SK-MEL-5 (cell line): ENCODE measurements at regions not wholly inside any gene's neighbourhood (a gene's known extent, or its start where the extent isn't known, plus 50 kb on each side); places are given as distances from the start of the nearest gene placed in this dataset.
A peak's percentile ranks its signal among the peaks of the same experiment; 100 is the strongest.

Experiments used
- DNase-seq: peaks from one replicate; pipeline ENCODE4 v3.0.0-alpha.2; 2016; ENCODE audit warnings: low read depth, low spot score
- in situ Hi-C: cut with HindIII; loops from 2 replicates; pipeline ENCODE4 v1.10.0; 2016; ENCODE audit warnings: low sequenced_read_pairs, high pct_unique_total_duplicates, low pct_unique_long_range_greater_than_20kb

- in situ Hi-C loops, result no loop called here
- peak; percentile 70 for DNase-seq
Measured at GRCh38 chr11:8740129-8740528, 57.5 kb downstream of the RPL27A start.

DNA sequence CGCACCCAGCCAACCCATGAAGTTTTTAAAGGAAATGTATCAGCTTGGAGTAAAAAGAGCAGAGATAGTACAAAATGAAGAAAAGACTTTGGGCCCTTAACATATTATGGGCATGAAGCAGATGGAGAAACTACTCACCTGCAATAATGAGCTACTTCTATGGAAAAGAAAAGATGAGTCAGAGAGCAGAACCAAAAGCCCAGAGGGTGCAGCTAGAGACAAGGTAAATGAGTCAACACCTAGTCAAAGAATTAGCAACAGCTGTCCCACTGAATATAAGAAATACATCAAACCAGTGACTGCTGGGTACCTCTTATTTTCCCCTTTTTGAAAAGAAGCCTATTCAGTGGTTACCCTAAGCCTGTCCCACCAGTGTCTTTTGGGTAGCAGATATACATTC, 61.8 kb downstream of the RPL27A start:
- in situ Hi-C loops, result no loop called here
- DNase-seq, result no peak

GRCh38 chr11:8745431-8746253, 63.0 kb downstream of the RPL27A start:
- in situ Hi-C loops, result no loop called here
- DNase-seq, result no peak

GRCh38 chr11:8746331-8746974, 63.9 kb downstream of the RPL27A start:
- DNase-seq, result no peak
- in situ Hi-C loops, result no loop called here

- in situ Hi-C loops, result no loop called here
- DNase-seq, result no peak
Measured at GRCh38 chr11:8747173-8747572, 64.6 kb downstream of the RPL27A start.

GRCh38 chr11:8748317-8748716, 65.7 kb downstream of the RPL27A start:
- DNase-seq, result no peak
- in situ Hi-C loops, result no loop called here

GRCh38 chr11:8749202-8749601, 66.6 kb downstream of the RPL27A start:
- in situ Hi-C loops, result no loop called here
- DNase-seq, result no peak

GRCh38 chr11:8754241-8754640, 71.6 kb downstream of the RPL27A start:
- no peak for DNase-seq
- in situ Hi-C loops, result no loop called here

GRCh38 chr11:8756201-8756600, 73.6 kb downstream of the RPL27A start:
- no peak for DNase-seq
- in situ Hi-C loops, result no loop called here

DNA sequence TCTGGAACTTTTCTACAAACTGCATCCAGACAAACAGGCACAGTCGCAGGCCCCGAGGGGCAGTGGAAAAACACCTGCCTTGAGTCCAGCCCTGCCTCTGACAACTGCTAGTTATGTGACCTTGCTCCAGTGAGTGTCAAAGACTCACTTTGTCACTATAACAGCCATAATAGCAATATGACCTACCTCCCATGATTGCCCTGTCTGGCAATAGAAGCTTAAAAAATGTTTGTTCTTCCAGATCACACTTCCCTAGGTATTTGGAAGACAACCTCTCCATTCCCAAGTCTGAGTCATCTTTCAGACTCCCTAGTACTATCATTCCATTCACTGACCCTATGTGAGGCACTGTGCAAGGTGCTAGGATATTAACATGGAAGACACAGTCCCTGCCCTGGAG, 74.5 kb downstream of the RPL27A start:
- no peak for DNase-seq
- in situ Hi-C loops, result no loop called here

- in situ Hi-C loops, result no loop called here
- DNase-seq, result no peak
Measured at GRCh38 chr11:8757533-8757932, 74.9 kb downstream of the RPL27A start.

DNA sequence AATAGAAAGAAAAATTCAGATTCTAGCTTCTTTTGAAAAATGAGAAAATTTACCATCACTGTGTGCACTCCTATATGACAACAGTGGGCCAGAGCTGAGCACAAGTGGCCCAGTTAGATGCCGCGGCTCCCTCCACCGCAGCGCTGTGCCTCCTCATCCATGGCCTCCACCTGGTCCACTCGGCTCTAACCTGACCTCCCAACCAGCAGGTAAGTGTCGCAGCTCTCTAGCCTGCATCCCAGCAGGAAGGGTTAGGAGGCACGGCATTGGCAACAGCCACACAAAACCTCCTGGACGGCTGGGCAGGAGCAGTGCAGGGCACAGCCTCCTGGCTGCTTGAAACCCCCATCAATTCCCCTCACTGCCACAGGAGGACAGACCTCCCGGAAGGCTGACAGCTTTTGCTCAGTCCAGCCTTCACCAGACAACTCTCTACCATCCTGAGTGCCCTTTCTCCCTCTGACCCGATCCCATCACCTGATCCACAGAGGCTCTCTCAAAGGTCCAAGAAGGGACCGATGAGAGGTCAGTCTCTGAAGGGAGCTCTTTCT, 76.1 kb downstream of the RPL27A start:
- in situ Hi-C loops, result no loop called here
- no peak for DNase-seq

DNA sequence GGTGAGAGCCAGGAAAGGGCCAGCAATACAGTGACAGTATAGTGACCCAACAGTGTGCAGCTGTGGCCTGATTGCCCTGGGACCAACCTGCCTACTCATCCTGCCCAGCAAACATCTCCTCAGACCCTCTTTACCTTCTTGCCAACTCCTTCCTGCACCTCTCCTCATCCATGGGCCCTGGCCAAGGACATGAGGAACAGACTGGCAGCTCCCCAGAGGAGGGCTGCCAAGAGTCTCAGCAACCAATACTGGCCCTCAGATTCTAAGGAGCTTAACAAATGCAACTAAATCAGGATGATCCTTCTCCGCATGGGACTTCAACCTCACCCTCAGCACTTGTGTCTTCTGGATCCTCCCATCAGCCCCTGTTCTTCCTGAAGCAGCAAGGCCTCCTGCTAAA, 77.0 kb downstream of the RPL27A start:
- in situ Hi-C loops, result no loop called here

GRCh38 chr11:8760896-8761295, 78.3 kb downstream of the RPL27A start:
- DNase-seq, result no peak
- in situ Hi-C loops, result no loop called here

More for the DNA sequence above, 77.0 kb downstream of the RPL27A start:
- DNase-seq, result no peak

GRCh38 chr11:8763070-8763685, 80.6 kb downstream of the RPL27A start:
- in situ Hi-C loops, result no loop called here
- no peak for DNase-seq

- no peak for DNase-seq
- in situ Hi-C loops, result no loop called here
Measured at GRCh38 chr11:8765294-8765693, 82.7 kb downstream of the RPL27A start.

GRCh38 chr11:8766043-8766987, 83.7 kb downstream of the RPL27A start:
- peak; percentile 35 for DNase-seq

DNA sequence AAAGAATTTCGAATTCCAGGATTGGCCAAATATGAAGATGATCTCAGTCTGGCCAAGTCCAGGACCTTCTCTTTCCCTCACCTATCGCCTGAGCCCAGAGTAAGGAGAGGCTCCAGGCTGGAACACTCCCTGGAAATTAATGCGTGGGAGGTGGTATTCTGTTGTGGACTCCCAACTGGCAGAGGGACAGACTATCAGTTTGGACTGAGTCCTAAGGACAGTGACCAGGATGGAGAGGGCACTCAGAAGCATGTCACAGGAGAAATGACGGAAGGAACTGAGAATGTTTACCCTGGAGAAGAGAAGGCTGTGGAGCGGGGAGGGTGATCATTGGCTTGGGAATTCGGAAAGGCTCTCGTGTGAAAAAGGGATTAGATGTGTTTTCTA, 84.4 kb downstream of the RPL27A start:
- in situ Hi-C loops, result no loop called here
- DNase-seq, result no peak

More at GRCh38 chr11:8766043-8766987, 83.7 kb downstream of the RPL27A start:
- in situ Hi-C loops, result no loop called here
